HEK293T (cell line): ENCODE measurements at regions not wholly inside any gene's neighbourhood (a gene's known extent, or its start where the extent isn't known, plus 50 kb on each side); places are given as distances from the start of the nearest gene placed in this dataset.
A peak's percentile ranks its signal among the peaks of the same experiment; 100 is the strongest.
"Not testable (repeated sequence)": the region's sequence is repeated elsewhere in the genome, so short reads cannot be mapped to it uniquely, and the experiment has no call there.

Experiments used
- CTCF ChIA-PET: fragments of 350-600 bp; formaldehyde crosslinking; extraction: SDS; loops from one replicate; lab custom pipeline; 2021; ENCODE audit warnings: antibody characterized with exemption, inconsistent platforms; lab: Yijun Ruan, JAX
- POLR2A ChIA-PET: fragments of 350-600 bp; formaldehyde crosslinking; extraction: SDS; loops from one replicate; lab custom pipeline; 2020; ENCODE audit warnings: antibody characterized with exemption, inconsistent platforms; lab: Yijun Ruan, JAX
- DNase-seq: peaks from one replicate; pipeline ENCODE4 v3.0.0; 2012; ENCODE audit warnings: mixed read lengths; ENCODE audit errors: extremely low spot score
- ARNT ChIP-seq: fragments of 450-650 bp; IDR thresholded peaks from 2 replicates; pipeline ENCODE4 v1.6.1; 2017; ENCODE audit warnings: mild to moderate bottlenecking
- BHLHE40 ChIP-seq: fragments of 450-650 bp; IDR thresholded peaks from 2 replicates; pipeline ENCODE4 v1.6.1; 2016; ENCODE audit warnings: mild to moderate bottlenecking, moderate library complexity, borderline replicate concordance
- CTBP1 ChIP-seq: fragments of 450-650 bp; IDR thresholded peaks from 2 replicates; pipeline ENCODE4 v1.6.1; 2016; ENCODE audit warnings: borderline replicate concordance
- ELF4 ChIP-seq: fragments of 450-650 bp; IDR thresholded peaks from 2 replicates; pipeline ENCODE4 v1.6.1; 2017; ENCODE audit warnings: antibody characterized with exemption
- FOXA1 ChIP-seq: fragments of 450-650 bp; IDR thresholded peaks from 2 replicates; pipeline ENCODE4 v1.6.1; 2016; ENCODE audit warnings: mild to moderate bottlenecking
- FOXK2 ChIP-seq: fragments of 450-650 bp; IDR thresholded peaks from 2 replicates; pipeline ENCODE4 v1.6.1; 2016; ENCODE audit warnings: mild to moderate bottlenecking
- FOXM1 ChIP-seq: fragments of 450-650 bp; IDR thresholded peaks from 2 replicates; pipeline ENCODE4 v1.6.1; 2017; ENCODE audit warnings: mild to moderate bottlenecking, borderline replicate concordance
- HDGF ChIP-seq: fragments of 450-650 bp; IDR thresholded peaks from 2 replicates; pipeline ENCODE4 v1.6.1; 2017; ENCODE audit warnings: antibody characterized with exemption, borderline replicate concordance
- L3MBTL2 ChIP-seq: fragments of 450-650 bp; conservative IDR thresholded peaks from 2 replicates; pipeline ENCODE4 v1.6.1; 2016; ENCODE audit warnings: mild to moderate bottlenecking
- LEF1 ChIP-seq: fragments of 450-650 bp; IDR thresholded peaks from 2 replicates; pipeline ENCODE4 v1.6.1; 2017; ENCODE audit warnings: mild to moderate bottlenecking, borderline replicate concordance
- NFRKB ChIP-seq: fragments of 450-650 bp; IDR thresholded peaks from 2 replicates; pipeline ENCODE4 v1.6.1; 2016; ENCODE audit warnings: mild to moderate bottlenecking, moderate library complexity
- PKNOX1 ChIP-seq: fragments of 450-650 bp; IDR thresholded peaks from 2 replicates; pipeline ENCODE4 v1.6.1; 2016
- SP1 ChIP-seq: fragments of 450-650 bp; IDR thresholded peaks from 2 replicates; pipeline ENCODE4 v1.6.1; 2017
- SUZ12 ChIP-seq: fragments of 450-650 bp; IDR thresholded peaks from 2 replicates; pipeline ENCODE4 v1.6.1; 2016; ENCODE audit warnings: mild to moderate bottlenecking
- TARDBP ChIP-seq: fragments of 450-650 bp; IDR thresholded peaks from 2 replicates; pipeline ENCODE4 v1.6.1; 2016
- ZNF384 ChIP-seq: fragments of 450-650 bp; IDR thresholded peaks from 2 replicates; pipeline ENCODE4 v1.6.1; 2016

- CTCF ChIA-PET, result interaction anchor here (0.6 to 0.7 kb wide), 2 partner anchors 86 to 126 kb away, joined by 3 read pairs; no protein-coding TSS in a partner anchor
- DNase-seq, result no peak
- POLR2A ChIA-PET, result no interaction called here
Measured at GRCh38 chr5:36392186-36392585, 90.5 kb upstream of the RANBP3L start.

GRCh38 chr5:36392818-36393217 is 91.1 kb upstream of the RANBP3L start:
- POLR2A ChIA-PET, result no interaction called here
- DNase-seq, result no peak
- CTCF ChIA-PET, result interaction anchor here (1.3 kb wide), 1 partner anchor 151 kb away, joined by 5 read pairs; the partner anchor contains the start of gene NADK2
- TF ChIP-seq CTBP1, result no peak
- no peak for TF ChIP-seq FOXM1
- TF ChIP-seq NFRKB, result no peak
- TF ChIP-seq TARDBP, result no peak
- no peak for TF ChIP-seq BHLHE40
- TF ChIP-seq ZNF384, result no peak
- no peak for TF ChIP-seq FOXA1
- no peak for TF ChIP-seq LEF1
- no peak for TF ChIP-seq L3MBTL2
- TF ChIP-seq SUZ12, result no peak
- no peak for TF ChIP-seq SP1
- TF ChIP-seq ELF4, result no peak
- TF ChIP-seq HDGF, result no peak
- TF ChIP-seq ARNT, result no peak
- no peak for TF ChIP-seq FOXK2
- TF ChIP-seq PKNOX1, result no peak

More at GRCh38 chr5:36392186-36392585, 90.5 kb upstream of the RANBP3L start:
- TF ChIP-seq CTBP1 (no peak), LEF1 (no peak), FOXA1 (no peak)

DNA sequence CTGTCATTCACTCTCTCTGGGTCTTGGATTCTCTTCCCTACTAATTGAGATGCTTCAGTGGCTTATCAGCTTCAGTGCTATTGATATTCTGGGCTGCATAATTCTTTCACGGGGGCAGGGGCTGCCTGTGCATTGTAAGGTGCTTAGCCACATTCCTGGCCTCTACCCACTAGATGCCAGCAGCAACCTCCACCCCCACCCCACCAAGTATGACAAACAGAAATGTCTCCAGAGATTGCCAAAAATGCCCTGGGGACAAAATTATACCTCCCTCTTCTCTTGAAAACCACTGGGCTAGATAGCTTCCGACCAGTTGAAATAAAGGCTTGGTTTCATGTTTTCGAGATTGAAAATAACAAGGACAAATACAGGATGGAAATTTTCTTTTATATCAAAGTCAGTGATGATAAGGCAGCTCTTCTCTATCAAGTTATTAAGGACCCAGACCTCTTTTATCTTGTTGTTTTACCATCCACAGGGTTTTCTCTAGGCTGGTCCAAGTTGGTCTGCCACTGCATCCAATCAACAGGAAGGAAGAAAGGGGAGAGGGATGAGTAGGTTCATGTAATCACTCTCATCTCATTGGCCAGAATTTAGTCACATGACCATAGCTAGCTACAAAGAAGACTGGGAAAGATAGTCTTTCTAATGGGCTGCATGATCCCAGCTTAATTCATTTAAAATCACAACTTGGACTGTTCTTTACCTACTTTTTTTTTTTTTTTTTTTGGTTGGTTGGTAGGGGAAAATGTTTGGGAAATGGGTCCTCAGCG is 92.1 kb upstream of the RANBP3L start:
- no peak for TF ChIP-seq ELF4
- no peak for TF ChIP-seq FOXM1
- no peak for TF ChIP-seq FOXA1
- TF ChIP-seq BHLHE40, result no peak
- ChIA-PET CTCF (interaction anchor here (0.7 to 1.3 kb wide), 4 partner anchors 88 to 152 kb away, joined by 4 to 5 read pairs (median 4); partner anchors contain the start of gene NADK2), POLR2A (no interaction called here)
- DNase-seq, result no peak

- ChIA-PET POLR2A (no interaction called here), CTCF (no interaction called here)
- DNase-seq, result no peak
- TF ChIP-seq L3MBTL2, result no peak
- TF ChIP-seq CTBP1, result no peak
- no peak for TF ChIP-seq PKNOX1
- TF ChIP-seq ZNF384, result no peak
- no peak for TF ChIP-seq ARNT
- no peak for TF ChIP-seq FOXA1
- TF ChIP-seq NFRKB, result no peak
- TF ChIP-seq ELF4, result no peak
- no peak for TF ChIP-seq LEF1
- no peak for TF ChIP-seq BHLHE40
- no peak for TF ChIP-seq FOXM1
- TF ChIP-seq TARDBP, result no peak
- TF ChIP-seq FOXK2, result no peak
- no peak for TF ChIP-seq HDGF
- no peak for TF ChIP-seq SP1
- no peak for TF ChIP-seq SUZ12
Measured at GRCh38 chr5:36395260-36395659, 93.6 kb upstream of the RANBP3L start.

DNA sequence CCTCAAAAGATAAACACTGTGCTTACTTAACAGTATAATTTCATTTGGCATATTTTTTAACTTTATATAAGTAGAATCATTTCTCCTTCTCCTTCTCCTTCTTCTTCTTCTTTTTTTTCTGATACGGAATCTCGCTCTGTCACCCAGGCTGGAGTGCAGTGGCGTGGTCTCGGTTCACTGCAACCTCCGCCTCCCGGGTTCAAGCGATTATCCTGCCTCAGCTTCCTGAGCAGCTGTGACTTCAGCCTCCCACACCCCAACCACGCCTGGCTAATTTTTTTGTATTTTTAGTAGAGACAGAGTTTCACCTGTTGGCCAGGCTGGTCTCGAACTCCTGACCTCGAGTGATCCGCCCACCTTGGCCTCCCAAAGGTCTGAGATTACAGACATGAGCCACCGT is 94.2 kb upstream of the RANBP3L start:
- POLR2A ChIA-PET, CTCF ChIA-PET, DNase-seq: not testable (repeated sequence)

DNA sequence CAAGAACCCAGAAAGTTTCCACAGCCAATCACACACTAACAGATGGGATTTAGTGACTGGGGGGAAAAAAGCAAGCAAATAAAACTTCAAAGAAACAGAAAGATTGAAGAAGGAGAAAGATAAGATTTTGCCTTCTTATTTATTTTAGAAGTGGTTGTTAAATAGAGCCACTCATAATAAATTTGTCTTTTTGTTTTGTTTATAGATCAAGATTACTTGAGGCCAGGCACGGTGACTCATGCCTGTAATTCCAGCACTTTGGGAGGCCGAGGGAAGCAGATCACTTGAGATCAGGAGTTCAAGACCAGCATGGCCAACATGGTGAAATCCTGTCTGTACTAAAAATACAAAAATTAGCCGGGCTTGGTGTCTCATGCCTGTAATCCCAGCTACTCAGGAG is 94.9 kb upstream of the RANBP3L start:
- no peak for TF ChIP-seq NFRKB
- no peak for TF ChIP-seq FOXK2
- CTCF ChIA-PET, result interaction anchor here (1.0 kb wide), 1 partner anchor 155 kb away, joined by 3 read pairs; the partner anchor contains the start of gene NADK2
- POLR2A ChIA-PET, result no interaction called here
- no peak for DNase-seq

GRCh38 chr5:36397901-36398536 is 96.3 kb upstream of the RANBP3L start:
- peak; percentile 22 for DNase-seq
- ChIA-PET CTCF (no interaction called here), POLR2A (no interaction called here)
- no peak for TF ChIP-seq CTBP1
- no peak for TF ChIP-seq BHLHE40
- no peak for TF ChIP-seq L3MBTL2
